Loucy (cell line): ENCODE measurements at regions not wholly inside any gene's neighbourhood (a gene's known extent, or its start where the extent isn't known, plus 50 kb on each side); places are given as distances from the start of the nearest gene placed in this dataset.

ENCODE experiments used
- EZH2phosphoT487 ChIP-seq: fragments of 200-600 bp; IDR thresholded peaks from 2 replicates; pipeline ENCODE4 v1.6.1; 2018; ENCODE audit warnings: antibody characterized with exemption, mild to moderate bottlenecking, moderate library complexity, borderline replicate concordance
- TF ChIP-seq, protein P1 (sequence below): fragments of 200-600 bp; sonication (generic); conservative IDR thresholded peaks from 2 replicates; pipeline ENCODE4 v1.5.1; 2014; ENCODE audit warnings: mild to moderate bottlenecking, antibody characterized with exemption, low read length

DNA sequence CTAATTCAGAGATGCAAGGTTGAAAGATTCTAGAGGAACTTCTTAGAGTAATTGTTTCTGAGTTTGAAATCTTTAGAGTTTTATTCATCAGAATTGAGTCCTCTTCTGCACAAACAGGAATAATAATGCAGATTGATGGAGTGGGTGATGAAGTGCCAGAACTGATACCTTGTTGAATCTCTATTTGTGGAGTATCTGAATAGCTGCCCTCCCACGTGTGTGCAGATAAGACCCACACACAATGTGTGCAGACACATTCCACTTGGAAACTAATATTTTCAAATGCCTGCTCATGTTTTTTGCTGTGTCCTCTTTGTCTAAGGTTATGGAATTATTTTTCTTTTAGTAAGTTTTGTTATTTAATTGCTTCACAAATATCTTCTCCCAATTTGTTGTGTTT lies 1167.8 kb upstream of the MAP3K7 start:
- TF ChIP-seq, protein P1, sequence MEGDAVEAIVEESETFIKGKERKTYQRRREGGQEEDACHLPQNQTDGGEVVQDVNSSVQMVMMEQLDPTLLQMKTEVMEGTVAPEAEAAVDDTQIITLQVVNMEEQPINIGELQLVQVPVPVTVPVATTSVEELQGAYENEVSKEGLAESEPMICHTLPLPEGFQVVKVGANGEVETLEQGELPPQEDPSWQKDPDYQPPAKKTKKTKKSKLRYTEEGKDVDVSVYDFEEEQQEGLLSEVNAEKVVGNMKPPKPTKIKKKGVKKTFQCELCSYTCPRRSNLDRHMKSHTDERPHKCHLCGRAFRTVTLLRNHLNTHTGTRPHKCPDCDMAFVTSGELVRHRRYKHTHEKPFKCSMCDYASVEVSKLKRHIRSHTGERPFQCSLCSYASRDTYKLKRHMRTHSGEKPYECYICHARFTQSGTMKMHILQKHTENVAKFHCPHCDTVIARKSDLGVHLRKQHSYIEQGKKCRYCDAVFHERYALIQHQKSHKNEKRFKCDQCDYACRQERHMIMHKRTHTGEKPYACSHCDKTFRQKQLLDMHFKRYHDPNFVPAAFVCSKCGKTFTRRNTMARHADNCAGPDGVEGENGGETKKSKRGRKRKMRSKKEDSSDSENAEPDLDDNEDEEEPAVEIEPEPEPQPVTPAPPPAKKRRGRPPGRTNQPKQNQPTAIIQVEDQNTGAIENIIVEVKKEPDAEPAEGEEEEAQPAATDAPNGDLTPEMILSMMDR: no peak
- no peak for TF ChIP-seq EZH2phosphoT487
